ENCODE measurements at regions not wholly inside any gene's neighbourhood (a gene's known extent, or its start where the extent isn't known, plus 50 kb on each side); places are given as distances from the start of the nearest gene placed in this dataset.

GRCh38 chr3:117366574-117366973, 657.0 kb downstream of the TUSC7 start:
- ChIA-PET CTCF (interaction anchor here (0.6 to 0.9 kb wide), 2 partner anchors 23 to 28 kb away, joined by 3 read pairs; no protein-coding TSS in a partner anchor), POLR2A (no interaction called here)
- DNase-seq = no peak
- no peaks in the 10 kb centered on the region for H3K9me3 ChIP-seq
- no peak overlapping the region for H3K4me2 ChIP-seq
- no peaks in the 10 kb centered on the region for H3F3A ChIP-seq (replicated peaks; ENCODE audit: insufficient read depth)
- no peaks in the 10 kb centered on the region for H4K20me1 ChIP-seq (ENCODE audit: insufficient read depth)
- no peak overlapping the region for H3K4me3 ChIP-seq (ENCODE audit: low read depth in 2 of 2, low read length in 1 of 2)
- no peaks in the 10 kb centered on the region for H3K79me2 ChIP-seq (ENCODE audit: insufficient read depth)
- no peaks in the 10 kb centered on the region for H3K27me3 ChIP-seq (ENCODE audit: insufficient read depth)
- H3K4me1 ChIP-seq (ENCODE audit: control insufficient read depth in 1 of 2, insufficient read depth in 2 of 2, low read depth in 1 of 2, low read length in 1 of 2) = no peaks in the 10 kb centered on the region; a peak in 1 of 4 replicates
- H3K27ac ChIP-seq (ENCODE audit: low read depth in 2 of 2, low read length in 1 of 2) = no peak overlapping the region
- H3K9me2 ChIP-seq = no peaks in the 10 kb centered on the region
- no peak overlapping the region for H2AFZ ChIP-seq (ENCODE audit: low read depth)
- no peak overlapping the region for H3K9ac ChIP-seq
- no peak for TF ChIP-seq EP300 (IDR thresholded peaks at IDR 0.05; ENCODE audit: borderline replicate concordance in 1 of 2, low read depth in 1 of 2, low read length in 1 of 2)
- TF ChIP-seq NRF1 (IDR thresholded peaks at IDR 0.05; ENCODE audit: low read depth, low read length) = no peak
- no peak for TF ChIP-seq RFX5 (IDR thresholded peaks at IDR 0.05; ENCODE audit: low read length)
- no peak for TF ChIP-seq GABPA (IDR thresholded peaks at IDR 0.05; ENCODE audit: low read depth)
- no peak for TF ChIP-seq POLR2AphosphoS5 (IDR thresholded peaks at IDR 0.05; ENCODE audit: low read depth, low read length)
- TF ChIP-seq YY1 (IDR thresholded peaks at IDR 0.05; ENCODE audit: low read depth) = no peak
- no peak for TF ChIP-seq TEAD4 (IDR thresholded peaks at IDR 0.05; ENCODE audit: borderline replicate concordance, insufficient read depth)
- TF ChIP-seq TCF12 (IDR thresholded peaks at IDR 0.05) = no peak
- TF ChIP-seq ELF1 (IDR thresholded peaks at IDR 0.05) = no peak
- no peak for TF ChIP-seq RAD21 (IDR thresholded peaks at IDR 0.05; ENCODE audit: low read length)
- no peak for TF ChIP-seq NFIC (IDR thresholded peaks at IDR 0.05; ENCODE audit: borderline replicate concordance)
- TF ChIP-seq FOXM1 (IDR thresholded peaks at IDR 0.05; ENCODE audit: low read depth) = no peak
- TF ChIP-seq SMC3 (IDR thresholded peaks at IDR 0.05; ENCODE audit: low read depth, low read length) = no peak
- no peak for TF ChIP-seq MAX (IDR thresholded peaks at IDR 0.05; ENCODE audit: low read depth)
- TF ChIP-seq SIN3A (IDR thresholded peaks at IDR 0.05; ENCODE audit: borderline replicate concordance, low read depth, low read length) = no peak
- no peaks in the 10 kb centered on the region for H3K36me3 ChIP-seq (replicated peaks in 1 of 2; ENCODE audit: control insufficient read depth in 1 of 2, insufficient read depth in 2 of 2, low read length in 1 of 2)

- H3K9me3 ChIP-seq = no peaks in the 10 kb centered on the region
- no peak overlapping the region for H3K9ac ChIP-seq
- ChIA-PET CTCF (interaction anchor here (0.6 to 1.1 kb wide), 2 partner anchors 17 to 309 kb away, joined by 3 to 5 read pairs; no protein-coding TSS in a partner anchor), POLR2A (no interaction called here)
- no peaks in the 10 kb centered on the region for H3K79me2 ChIP-seq (ENCODE audit: insufficient read depth)
- H3K4me2 ChIP-seq = no peak overlapping the region
- H2AFZ ChIP-seq (ENCODE audit: low read depth) = no peak overlapping the region
- no peak overlapping the region for H3K4me3 ChIP-seq (ENCODE audit: low read depth in 2 of 2, low read length in 1 of 2)
- no peaks in the 10 kb centered on the region for H3F3A ChIP-seq (replicated peaks; ENCODE audit: insufficient read depth)
- no peak overlapping the region for H3K27ac ChIP-seq (ENCODE audit: low read depth in 2 of 2, low read length in 1 of 2)
- 69% methylated on average over 3 of the region's 3 CpGs for whole genome bisulfite sequencing (ENCODE audit: low lambda C conversion rate)
- no peaks in the 10 kb centered on the region for H4K20me1 ChIP-seq (ENCODE audit: insufficient read depth)
- no peaks in the 10 kb centered on the region for H3K36me3 ChIP-seq (replicated peaks in 1 of 2; ENCODE audit: control insufficient read depth in 1 of 2, insufficient read depth in 2 of 2, low read length in 1 of 2)
- no peaks in the 10 kb centered on the region for H3K27me3 ChIP-seq (ENCODE audit: insufficient read depth)
- no peaks in the 10 kb centered on the region for H3K9me2 ChIP-seq
- DNase-seq = no peak
- no peaks in the 10 kb centered on the region; a peak in 1 of 4 replicates for H3K4me1 ChIP-seq (ENCODE audit: control insufficient read depth in 1 of 2, insufficient read depth in 2 of 2, low read depth in 1 of 2, low read length in 1 of 2)
- TF ChIP-seq NRF1 (IDR thresholded peaks at IDR 0.05; ENCODE audit: low read depth, low read length) (no peak), RCOR1 (IDR thresholded peaks at IDR 0.05; ENCODE audit: low read length) (no peak), REST (IDR thresholded peaks at IDR 0.05; ENCODE audit: low read depth, low read length) (no peak), PBX3 (IDR thresholded peaks at IDR 0.05) (no peak), TEAD4 (IDR thresholded peaks at IDR 0.05; ENCODE audit: borderline replicate concordance, insufficient read depth) (no peak), FOXM1 (IDR thresholded peaks at IDR 0.05; ENCODE audit: low read depth) (no peak), EZH2phosphoT487 (IDR thresholded peaks at IDR 0.05; ENCODE audit: borderline replicate concordance, low read depth) (no peak), POLR2AphosphoS5 (IDR thresholded peaks at IDR 0.05; ENCODE audit: low read depth, low read length) (no peak), NFIC (IDR thresholded peaks at IDR 0.05; ENCODE audit: borderline replicate concordance) (no peak), MXI1 (IDR thresholded peaks at IDR 0.05; ENCODE audit: low read depth, low read length) (no peak), ZBTB33 (IDR thresholded peaks at IDR 0.05; ENCODE audit: borderline replicate concordance, low read depth) (no peak), RAD21 (IDR thresholded peaks at IDR 0.05; ENCODE audit: low read length) (no peak), MEF2A (IDR thresholded peaks at IDR 0.05; ENCODE audit: borderline replicate concordance, low read depth) (no peak), SIN3A (IDR thresholded peaks at IDR 0.05; ENCODE audit: borderline replicate concordance, low read depth, low read length) (no peak), SMC3 (IDR thresholded peaks at IDR 0.05; ENCODE audit: low read depth, low read length) (no peak)
Observed at GRCh38 chr3:117367861-117368260, 658.3 kb downstream of the TUSC7 start.
